ENCODE measurements at regions not wholly inside any gene's neighbourhood (a gene's known extent, or its start where the extent isn't known, plus 50 kb on each side); places are given as distances from the start of the nearest gene placed in this dataset.
"Not testable (repeated sequence)": the region's sequence is repeated elsewhere in the genome, so short reads cannot be mapped to it uniquely, and the experiment has no call there.

DNA sequence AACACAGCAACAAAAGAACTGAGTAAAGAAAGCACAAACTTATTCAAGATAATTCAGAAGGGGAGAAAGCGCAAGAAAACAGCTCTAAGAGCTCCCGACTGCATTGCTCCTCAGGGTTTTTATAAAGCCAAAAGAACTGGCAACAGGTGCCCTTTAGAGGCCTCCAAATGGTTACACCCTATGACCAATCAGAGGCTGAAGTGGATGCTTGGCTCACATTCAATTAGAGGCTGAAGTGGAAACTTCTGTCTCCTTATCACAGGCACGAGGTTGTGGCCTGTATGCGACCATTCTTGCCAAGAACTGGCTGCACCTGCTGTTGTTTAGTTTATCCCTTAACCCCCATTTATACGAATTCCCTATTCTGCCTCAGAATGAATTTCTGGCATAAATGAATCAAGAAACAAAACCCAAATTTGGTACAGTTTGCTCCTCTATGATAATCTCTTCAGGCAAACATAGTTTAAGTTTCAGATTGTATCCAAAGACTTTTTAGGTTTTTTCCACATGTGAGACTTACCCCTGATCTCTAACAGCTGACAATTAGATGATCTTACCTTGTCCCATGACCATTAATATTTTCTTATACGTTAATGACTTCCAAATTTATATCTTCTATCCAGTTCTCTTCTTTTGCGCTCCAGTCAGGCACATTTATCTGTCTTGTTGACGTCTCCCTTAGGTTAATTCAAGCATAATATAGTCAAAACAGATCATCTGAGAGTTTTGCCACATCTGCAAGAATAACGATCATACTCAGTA, 504.8 kb downstream of the NXPH1 start:
- no peak for DNase-seq

DNA sequence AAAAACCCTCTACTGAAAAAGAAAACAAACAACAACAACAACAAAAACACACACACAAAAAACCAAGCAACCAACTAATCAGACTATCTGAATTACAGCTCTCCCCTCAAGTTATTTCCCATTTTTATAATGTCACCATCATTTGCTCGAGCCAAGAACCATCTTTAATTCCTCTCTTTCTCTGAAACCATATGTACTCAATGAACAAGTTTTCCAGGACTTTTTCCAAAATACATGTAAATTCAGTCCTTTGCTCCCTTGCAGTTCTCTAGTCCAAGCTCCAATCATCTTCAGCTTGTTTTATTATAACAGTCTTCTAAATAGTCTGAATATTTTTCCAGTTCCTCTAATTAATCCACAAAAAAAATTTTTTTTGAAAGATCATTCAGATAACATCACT, 506.0 kb downstream of the NXPH1 start:
- no peak for DNase-seq

DNA sequence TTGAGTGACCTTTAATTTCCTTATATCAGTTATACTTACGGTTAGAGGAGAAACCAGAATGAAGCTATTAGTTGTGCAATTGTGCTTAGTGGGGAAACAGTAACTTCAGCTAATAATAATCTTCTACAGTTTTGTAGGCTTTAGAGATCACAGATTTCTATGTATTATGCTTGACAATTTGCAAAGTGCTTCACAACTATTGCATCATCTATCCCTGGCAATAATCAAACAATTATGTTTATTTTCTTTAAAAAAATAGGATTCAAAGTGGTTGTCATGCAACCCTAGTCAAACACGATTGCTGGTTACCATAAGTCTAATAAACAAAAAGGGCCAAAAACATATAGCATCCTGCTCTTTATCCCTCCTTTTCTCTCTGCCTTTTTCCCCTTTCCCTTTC, 530.3 kb downstream of the NXPH1 start:
- DNase-seq: no peak

DNA sequence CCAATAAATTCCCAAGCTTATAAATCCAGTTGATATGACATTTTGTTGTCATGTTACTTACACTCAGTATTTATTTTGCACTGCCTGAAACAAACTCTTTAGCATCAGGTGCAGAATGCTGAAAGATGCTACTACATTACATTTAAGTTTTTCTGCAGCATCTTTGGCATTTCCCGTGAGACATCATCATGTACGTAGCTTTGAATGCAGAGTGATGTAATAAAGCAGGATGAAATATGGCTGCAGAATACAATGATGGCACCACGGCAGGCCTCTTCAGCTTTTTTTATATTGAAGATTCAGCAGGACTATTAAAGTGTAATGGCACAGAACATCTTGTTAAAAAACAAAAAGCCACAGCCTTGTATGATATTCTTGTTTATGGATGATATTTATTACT, 531.8 kb downstream of the NXPH1 start:
- DNase-seq: no peak

DNA sequence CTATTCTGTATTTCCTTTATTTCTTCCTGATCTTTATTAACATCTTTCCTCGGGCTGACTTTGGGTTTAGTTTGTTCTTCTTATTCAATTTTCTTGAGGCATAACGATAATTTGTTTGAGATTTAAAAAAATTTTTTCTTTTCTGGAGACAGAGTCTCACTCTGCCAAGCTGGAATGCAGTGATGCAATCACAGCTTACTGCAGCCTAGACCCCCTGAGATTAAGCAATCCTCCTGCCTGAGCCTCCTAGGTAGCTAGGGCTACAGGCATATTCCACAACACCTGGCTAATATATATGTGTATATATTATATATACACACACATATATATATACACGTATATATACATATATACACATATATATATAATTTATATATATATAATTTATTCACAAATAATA, 540.2 kb downstream of the NXPH1 start:
- no peak for DNase-seq

DNA sequence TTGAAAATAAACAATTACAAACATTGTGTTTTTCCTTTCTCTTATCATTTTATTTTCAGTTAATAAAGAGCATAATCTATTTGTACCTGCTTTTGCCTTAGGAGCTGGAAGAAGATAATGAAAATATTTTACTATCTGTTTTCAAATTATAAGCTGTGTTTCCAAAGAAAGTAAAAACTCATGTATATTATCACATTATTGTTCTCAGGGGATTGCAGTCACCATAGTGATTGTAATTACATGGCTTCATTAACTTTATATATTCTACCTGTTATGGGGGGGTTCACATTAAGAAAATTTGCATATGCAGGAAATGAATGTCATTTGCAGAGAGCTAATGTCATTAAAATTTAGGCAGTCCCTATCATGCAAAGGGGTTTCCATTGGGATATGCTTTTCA, 542.3 kb downstream of the NXPH1 start:
- DNase-seq: no peak

DNA sequence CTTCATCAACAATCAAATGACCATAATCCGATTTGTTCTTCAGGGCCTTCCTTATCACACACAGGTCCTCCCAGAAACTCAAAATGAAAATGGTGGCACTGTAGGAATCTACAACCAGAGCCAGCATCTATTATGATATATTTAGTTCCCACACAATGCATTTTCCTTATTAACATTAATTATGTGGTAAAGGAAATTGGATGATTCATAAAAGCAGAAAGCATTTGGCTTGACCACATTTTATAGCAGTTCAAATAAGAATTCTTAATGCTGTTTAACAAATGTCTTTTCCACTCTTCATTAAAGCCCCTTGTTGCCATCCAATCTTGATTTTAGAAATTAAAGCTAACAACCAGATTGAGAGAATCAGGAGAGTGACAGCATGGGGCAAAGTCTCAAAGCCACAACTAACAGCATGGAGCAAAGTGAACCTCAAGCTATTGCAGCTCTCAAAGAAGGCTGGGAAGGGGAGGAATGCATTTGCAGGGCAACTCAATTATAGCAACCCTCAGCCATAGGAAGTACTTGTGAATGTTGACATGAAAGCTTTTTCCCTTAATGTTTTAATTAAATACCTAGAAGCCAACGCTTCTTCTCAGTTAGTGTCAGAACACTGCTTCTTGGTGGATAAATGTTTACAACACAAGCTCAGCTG, 549.1 kb downstream of the NXPH1 start:
- no peak for DNase-seq

DNA sequence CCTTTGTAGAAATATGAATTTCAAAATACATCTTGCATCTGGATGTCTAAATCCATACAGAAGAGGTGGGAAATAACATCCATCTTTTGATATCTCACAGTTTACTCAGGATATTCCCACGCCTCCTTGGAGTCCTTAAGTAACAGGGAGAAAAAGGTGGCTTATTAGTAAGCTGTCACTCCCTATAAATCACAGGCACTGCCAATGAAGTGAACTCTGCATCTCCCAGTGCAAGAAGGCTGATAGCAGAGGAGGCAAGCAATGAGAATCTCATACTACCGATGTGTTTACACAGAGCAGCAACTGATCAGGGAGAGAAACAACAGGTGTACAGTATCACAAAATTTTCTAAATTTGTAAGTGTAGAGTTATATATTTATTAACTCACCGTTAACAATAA, 551.8 kb downstream of the NXPH1 start:
- no peak for DNase-seq

DNA sequence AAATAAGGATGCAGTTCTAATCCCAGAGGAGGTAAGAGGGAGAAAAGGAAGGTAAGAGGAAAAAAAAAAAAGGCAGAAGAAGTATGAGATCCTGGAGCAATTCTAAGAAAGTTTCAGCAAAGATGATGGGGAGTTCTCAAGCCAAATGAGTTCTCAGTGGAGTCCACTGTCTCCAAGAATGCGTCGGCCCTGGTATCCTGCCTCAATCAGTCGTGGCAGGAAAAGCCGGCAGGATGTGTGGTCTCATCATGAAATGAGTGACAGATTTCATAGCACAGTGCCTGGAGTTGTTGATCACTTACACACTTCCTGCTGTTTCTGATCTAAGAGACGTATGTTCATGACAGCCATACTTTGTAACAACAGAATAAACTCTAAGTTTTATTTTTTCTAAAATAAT, 554.9 kb downstream of the NXPH1 start:
- no peak for DNase-seq

DNA sequence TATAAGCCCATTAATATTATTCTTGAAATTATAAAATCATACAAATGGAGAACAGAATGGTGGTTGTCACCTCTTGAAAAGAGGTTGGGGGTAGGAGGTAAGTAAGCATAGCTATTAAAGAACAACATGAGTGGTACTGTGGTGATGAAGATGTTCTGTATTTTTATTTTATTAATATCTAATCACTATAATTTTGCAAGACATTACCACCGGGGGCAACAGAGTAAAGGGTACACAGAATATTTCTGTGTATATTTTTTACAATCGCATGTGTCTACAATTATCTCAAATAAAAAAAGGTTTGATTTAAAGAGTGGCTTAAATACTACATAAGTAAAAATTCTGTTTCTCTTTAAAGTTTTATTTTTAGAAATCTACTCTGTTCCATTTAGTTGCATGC, 557.8 kb downstream of the NXPH1 start:
- no peak for DNase-seq

DNA sequence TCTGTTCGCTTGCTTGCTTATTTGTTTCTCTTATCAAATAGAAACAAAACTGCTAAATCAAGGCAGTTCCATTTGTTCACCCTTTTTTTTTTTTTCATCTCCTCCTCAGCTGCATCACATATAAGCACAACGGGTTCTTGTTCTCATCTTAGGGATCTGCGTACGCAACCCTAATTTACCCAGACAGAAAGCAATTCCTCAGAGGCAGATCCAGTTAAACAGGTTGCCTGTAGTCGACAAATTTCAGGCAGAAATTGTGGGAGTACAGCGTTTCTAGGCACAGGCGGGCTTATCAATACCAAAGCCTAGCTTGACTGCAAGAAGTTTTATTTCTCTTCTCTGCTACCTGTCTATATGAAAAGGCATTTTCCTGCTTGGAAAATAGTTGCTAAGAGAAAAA, 565.4 kb downstream of the NXPH1 start:
- no peak for DNase-seq

DNA sequence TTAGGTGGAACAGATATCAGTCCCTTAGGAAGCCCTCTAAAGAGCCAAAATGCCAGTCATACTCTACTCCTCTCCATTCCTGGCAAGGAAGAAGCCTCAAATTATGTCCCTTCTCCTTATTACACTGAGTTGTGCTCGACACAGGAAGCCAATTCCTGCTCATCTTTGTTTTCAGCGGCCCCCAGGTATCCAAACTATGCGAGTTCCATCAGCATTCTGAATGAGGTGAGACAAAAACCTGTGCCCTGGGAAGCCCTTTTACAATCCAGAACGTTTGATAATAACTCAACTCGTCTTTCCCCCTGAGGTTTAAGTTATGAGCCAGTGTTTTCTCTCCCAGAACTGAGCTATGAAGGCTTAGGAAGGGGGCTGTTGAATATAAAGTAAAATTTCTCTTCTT, 580.5 kb downstream of the NXPH1 start:
- DNase-seq: no peak

DNA sequence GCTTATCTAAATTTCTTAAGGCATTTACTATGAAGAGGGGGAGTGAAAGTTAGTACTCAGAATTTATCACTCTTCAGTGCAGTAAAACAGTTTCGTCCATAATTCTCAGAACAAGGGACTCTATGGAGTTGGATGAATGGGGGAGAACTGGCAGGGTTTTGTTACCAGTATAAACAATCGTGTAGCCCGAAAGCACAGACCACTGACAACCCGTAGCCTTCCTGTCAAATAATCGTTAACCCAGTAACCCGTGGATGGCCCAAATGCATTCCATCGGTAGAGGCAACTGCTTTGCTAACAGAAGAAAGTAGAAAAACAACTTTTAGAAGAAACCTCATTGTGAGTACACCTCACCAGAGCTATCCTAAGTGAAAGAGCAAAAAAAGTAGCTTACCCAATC, 583.9 kb downstream of the NXPH1 start:
- DNase-seq: no peak

DNA sequence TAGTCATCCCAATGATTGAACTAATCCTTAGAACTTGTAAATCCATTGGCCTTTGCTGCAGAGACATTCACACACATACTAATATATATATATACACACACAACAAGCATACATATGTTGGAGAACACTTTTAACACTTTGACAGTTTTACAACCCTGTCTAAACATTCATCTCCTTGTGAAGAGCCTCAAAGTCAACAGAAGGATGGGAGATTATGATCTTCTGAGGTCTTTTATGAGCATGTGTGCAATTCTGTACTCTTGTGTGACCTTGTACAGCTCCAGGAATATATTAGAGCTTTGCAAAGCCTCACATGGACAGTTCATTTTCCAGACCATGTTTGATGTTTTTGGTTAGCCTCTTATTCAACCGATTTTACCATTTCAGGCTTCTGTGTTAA, 589.0 kb downstream of the NXPH1 start:
- DNase-seq: no peak

DNA sequence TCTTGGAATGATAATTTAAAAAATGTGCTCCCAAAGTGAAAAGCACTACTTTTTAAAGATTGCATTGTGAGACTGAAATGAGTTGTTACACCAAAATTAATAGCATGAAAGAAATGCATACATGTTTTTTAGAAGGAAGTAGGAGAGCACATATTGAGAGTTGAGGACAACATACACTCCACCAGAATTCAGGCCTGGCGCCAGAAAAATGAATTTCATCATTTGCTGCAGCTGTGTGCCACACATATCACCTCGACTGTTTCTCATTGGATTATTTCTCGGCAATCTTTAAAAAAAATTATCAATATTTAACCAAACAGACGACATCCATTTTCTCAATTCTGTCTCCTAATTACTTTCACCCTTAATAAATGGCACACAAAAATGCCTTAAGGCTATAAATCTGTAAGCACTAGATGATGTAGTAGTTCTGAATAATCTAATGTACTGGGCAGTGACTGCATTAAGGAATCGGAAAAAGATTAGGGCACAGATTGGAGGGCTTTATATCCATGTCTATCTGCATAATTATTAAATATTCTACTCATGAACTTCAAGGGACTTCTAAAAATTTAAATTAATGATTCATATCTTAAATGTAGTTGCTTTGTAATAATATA, 590.4 kb downstream of the NXPH1 start:
- no peak for DNase-seq

DNA sequence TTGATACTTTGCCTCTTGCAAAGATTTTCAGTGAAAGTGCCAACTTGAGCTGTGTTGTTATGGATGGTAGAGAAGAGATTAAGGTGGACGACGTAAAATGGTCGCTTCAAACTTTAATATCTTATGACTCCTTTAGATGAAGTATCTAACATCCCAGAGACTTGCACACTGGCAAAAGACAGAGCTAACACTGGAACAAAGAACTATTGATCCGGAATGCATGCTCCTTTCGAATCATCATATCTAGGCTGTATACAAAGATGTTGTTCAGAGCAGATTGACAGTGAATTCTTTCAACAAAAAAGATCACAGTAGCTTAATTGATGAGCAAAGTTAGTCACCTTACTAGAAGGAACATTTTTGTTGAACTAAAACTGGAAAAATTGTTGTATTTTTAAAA, 592.7 kb downstream of the NXPH1 start:
- no peak for DNase-seq

DNA sequence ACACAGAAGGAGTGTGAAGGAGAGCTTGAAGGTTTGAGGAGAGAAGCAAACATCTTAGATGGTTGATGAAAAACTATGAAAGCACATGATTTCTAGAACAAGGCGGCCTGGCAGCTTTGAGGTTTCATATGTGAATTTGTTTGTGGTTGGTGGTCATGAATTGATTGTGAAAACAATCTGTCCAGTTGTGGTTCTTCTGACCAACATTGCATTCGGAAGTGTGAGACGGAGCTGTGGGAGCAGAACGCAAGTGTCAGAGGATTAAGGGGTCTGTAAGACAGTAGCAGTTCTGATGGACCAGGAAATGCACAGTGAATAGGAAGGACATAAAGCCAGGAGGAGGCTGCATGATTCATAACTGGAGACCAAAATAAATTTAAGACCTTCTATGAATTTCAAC, 594.6 kb downstream of the NXPH1 start:
- DNase-seq: no peak

DNA sequence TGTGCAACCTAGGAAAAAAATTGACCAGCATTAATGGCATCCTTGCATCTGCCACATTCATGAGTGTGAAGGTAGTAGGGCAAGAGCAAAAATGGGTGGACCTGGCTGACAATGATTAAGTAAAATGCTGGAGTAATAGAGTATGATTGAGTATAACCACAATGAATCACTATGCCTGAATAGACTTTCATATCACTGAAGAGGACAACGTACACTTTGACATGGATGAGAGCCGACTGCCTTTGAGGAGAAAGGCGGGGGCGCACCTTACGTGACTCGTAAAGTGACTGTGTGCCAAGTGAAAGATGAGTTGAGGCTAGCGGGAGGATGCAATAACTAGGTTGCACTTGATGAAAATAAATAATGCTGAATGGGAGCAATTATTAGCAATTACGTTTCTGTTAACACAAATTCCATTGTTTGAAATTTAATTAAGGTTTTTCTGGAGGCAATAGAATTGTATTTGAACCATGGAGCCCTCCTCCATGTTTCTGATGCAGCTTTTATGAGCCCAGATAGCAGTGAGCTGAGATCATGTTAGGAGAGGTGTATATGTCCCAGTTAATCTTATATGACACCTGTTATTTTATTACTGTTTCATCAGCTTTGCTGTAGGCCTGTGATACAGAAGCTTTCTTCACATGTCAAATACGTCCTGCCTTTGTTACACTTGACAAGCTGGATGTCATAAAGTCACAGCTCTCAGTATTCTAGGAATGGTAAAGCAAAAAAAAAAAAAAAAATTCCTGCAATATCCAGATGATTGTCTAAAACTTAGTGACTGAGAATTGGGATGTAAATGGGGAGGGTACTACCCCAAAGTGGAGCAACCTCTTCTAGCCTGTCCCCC, 596.5 kb downstream of the NXPH1 start:
- no peak for DNase-seq

DNA sequence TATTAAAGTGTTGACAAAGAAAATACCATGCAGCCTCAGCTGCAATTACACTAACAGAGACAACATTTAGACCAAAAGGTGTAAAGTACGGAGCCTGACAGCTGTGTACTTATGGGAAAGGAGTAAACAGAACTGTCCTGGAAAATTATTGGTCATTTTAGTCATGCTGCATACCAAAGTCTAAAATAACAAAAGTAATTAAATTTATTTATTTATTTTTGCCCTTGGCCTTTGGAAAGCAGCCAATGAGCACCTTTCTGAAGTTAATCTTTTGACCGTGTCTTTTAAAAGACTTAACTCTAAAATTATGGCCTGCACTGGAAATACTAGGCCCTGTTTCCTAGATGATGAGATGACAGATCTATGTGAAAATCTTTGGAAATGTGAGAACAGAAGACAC, 597.6 kb downstream of the NXPH1 start:
- no peak for DNase-seq

DNA sequence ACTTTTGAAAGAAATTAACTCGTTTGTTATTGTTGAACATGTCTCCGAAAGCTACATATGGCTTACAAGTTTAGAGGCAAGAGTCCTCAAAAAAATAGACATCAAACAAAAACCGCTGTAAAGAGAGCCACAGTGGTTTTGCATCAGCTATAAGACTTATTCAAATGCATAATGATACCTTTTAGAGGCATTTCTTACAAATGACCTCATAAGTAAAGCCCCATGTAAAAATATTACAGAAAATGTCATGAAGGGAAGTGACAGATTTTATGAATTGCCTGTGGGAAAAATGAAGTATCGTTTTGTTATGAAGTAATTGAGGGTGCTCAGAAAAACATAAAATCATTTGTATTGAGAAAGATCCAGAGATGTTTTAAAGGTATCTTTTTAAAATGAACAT, 598.0 kb downstream of the NXPH1 start:
- no peak for DNase-seq

DNA sequence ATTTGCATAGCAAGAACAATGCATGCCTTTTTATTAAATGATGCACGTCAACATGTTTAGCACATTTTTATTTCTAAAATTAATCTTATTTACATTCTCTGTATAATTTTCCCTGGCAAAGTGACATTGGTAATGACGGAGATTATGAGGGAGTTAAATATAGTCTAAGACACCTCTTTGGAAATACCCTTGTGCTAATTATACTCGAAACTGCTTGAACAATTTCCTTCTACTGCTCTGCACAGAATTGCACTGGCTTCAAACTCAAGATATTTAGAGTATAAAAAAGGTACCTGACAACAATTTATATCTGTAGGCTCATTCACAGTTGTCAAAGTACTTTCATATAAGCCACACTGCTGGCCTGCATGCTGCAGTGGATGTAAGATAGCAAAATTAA, 602.7 kb downstream of the NXPH1 start:
- no peak for DNase-seq

DNA sequence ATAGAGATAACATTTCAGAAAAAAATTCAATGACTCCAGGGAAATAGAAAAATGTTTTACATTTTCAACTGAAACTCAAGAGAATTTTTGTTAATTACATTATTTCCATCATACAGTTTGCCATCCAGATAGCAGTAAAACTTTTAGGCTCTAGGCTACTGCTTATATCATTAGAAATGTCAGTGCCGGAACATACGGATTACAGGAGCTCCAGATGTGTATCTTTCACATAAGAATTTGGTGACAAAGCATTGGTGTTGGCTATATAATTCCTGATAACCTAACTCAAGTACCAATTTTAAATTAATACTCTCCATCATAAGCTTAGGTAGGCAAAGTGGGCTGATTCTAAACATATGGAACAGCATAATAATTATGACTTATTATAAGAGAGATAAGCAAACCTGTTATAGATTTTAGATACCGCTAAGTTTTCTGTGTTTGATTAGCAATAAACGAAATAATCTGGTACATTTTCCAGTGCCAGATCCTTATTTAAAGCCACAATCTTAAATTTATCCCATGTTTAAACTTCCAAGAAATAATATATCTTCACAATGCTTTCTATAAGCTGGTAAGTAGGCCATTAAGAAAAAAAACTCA, 637.9 kb downstream of the NXPH1 start:
- DNase-seq: no peak

DNA sequence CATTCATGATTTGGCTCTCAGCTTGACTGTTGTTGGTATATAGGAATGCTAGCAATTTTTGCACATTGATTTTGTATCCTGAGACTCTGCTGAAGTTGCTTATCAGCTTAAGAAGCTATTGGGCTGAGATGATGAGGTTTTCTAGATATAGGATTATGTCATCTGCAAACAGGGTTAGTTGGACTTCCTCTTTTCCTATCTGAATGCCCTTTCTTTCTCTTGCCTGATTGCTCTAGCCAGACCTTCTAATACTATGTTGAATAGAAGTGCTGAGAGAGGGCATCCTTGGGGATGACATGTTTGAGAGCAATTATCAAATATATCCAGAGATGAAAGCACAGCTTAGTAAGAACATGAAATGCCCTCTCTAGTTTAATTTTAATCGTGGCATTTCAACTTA, 642.4 kb downstream of the NXPH1 start:
- DNase-seq: not testable (repeated sequence)
